Middle frontal gyrus (tissue), 1 donor: ENCODE measurements at regions not wholly inside any gene's neighbourhood (a gene's known extent, or its start where the extent isn't known, plus 50 kb on each side); places are given as distances from the start of the nearest gene placed in this dataset.
"Not testable (repeated sequence)": the region's sequence is repeated elsewhere in the genome, so short reads cannot be mapped to it uniquely, and the experiment has no call there.

ENCODE experiments used
- DNase-seq: peaks from one replicate; pipeline ENCODE4 v3.0.0-alpha.2; 2015; ENCODE audit warnings: low spot score; ENCODE audit errors: extremely low spot score

DNA sequence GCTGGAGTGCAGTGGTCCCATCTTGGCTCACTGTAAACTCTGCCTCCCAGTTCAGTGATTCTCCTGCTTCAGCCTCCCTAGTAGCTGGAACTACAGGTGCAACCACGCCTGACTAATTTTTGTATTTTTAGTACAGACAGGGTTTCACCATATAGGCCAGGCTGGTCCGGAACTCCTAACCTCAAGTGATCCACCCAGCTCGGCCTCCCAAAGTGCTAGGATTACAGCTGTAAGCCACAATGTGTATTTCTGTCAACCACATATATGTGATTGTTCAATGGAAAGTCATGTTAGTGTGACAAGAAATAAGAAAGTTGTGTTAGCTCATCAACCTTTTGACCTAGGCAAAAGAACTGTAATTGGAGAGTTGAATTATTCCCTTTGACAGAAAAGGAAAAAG lies 677.1 kb upstream of the CHD1 start:
- DNase-seq, result no peak

DNA sequence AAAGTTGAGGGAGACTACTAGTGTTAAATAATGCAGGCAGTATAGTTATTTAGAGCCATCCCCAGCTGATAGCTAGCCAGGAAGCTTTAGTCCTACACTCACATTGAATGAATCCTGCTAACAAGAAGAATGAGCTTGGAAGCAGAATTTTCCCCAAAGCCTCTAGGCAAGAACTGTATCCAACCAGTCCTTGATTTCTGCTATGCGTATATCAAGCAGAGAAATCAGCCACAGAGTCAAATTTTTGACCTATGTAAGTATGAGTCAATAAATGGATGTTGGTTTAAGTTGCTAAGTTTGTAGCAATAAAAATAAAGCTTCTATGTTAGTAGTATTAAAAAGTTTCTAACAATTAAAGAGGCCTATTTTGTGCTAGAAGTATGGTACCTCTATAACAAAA lies 672.1 kb upstream of the CHD1 start:
- no peak for DNase-seq

DNA sequence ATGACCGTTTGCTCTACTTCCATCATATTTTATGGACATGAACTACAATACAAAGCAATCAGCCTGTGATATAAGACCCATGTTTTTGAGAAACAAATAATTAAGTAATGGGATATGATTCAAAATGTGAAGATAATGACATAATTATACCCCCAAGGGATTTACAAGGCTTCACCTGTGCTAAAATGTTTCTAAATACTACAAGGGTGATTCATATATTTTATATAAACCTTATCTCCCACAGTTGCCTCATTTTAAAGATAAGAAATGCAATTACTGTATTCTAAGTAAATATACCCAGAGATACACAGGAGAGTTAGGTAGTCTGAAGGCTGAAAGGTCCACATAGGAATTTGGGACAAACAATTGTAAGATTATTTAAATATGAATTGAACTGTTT lies 662.0 kb upstream of the CHD1 start:
- DNase-seq, result no peak

DNA sequence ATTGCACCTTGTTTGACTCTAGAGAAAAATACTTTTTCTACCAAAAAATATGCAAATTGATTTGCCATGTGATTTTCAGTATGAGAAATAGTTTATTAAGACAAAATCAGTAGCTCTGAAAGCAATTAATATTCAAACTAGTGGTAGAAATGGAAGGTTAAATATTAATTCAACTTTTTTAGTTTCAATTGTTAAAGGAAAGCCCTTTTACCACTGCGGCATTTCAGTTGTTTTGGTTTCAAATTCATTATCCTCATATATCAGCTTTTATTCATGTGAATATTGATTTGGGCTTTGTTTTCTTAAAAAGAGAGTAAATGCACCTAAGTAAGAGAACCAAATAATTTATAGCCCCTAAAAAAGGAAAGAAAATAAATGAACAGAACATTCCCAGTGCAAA lies 660.6 kb upstream of the CHD1 start:
- DNase-seq, result no peak

DNA sequence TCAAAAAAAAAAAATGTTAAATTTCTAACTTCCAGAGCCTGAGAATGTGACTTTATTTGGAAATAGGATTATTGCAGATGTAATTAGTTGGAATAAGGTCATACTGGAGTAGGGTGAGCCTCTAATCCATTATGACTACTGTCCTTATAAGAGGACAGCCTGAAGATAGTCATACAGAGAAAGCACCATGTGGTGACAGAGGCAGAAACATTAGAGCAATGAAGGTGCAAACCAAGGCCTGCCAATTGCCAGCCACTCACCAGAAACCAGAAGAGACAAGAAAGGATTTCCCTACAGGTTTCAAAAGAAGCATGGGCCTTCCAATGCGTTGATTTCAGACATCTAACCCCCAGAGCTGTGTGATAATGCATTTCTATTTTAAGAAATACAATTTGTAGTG lies 659.2 kb upstream of the CHD1 start:
- DNase-seq, result no peak

DNA sequence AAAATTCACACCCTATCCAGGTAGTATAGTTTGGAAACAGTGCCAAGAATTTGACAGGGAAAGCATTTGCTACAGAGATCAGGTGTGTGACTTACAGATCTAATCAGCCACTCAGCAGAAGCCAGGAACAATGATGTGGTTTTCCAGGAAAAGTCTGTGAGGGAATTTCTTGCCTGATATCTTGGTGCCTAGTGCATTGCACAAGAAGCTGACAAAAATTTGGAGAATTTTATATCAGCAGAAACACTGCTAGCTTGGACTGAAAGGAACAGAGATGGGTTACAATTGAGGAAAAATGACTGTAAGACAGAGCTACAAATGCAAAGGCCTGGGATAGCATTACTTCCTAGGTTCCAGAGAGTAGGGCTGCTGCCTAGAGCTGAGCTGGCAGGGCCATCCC lies 658.1 kb upstream of the CHD1 start:
- DNase-seq, result no peak

DNA sequence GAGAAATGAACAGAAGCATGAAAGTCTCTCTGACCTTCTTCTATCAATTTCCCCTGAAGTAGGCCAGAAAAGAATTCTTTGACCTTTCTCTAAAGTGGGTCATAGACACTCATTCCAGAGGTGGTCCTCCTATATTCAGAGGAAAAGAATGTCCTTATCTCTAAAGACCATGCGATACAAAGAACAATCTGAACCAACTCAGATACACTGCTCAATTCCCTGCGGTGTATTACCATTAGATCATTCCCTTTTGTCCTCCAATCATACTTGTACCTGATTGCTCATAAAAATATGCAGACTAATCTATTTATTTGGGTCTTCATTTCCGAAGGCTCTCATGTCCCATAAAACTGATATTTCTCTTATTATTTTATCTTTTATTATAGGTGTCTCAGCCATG lies 652.4 kb upstream of the CHD1 start:
- DNase-seq, result not testable (repeated sequence)

DNA sequence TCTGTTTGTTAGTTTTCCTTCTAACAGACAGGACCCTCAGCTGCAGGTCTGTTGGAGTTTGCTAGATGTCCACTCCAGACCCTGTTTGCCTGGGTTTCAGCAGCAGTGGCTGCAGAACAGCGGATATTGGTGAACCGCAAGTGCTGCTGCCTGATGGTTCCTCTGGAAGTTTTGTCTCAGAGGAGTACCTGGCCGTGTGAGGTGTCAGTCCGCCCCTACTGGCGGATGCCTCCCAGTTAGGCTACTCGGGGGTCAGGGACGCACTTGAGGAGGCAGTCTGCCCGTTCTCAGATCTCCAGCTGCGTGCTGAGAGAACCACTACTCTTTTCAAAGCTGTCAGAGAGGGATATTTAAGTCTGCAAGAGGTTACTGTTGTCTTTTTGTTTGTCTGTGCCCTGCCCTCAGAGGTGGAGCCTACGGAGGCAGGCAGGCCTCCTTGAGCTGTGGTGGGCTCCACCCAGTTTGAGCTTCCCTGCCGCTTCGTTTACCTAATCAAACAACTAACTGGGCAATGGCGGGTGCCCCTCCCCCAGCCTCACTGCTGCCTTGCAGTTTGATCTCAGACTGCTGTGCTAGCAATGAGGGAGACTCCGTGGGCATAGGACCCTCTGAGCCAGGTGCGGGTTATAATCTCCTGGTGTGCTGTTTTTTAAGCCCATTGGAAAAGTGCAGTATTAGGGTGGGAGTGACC lies 634.3 kb upstream of the CHD1 start:
- not testable (repeated sequence) for DNase-seq

DNA sequence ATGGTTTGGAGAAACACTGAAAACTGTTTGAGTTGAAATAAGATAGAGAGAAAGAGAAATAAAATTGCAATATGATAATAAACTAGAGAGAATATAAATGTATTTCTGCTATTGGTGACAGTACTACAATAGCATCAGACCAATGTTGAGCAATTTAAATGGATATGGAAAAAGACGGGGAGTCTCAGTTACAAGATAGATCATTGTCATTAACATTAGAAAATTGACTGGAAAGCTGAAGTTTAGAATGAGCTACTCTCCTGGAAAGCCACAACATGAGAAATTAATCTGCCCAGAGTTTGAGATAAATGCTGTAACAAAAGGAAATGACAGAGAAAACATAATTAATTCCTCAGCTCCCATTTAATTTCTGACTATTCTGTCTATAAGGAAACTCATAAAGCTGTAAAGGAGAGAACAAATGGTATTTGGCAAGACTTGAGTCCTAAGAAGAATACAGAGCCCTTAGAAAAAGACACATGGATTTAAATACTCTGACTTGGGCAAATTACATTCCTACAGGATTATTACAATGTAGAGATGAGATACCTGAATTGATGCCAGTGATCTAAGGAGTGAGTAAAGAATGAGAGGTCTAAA lies 624.5 kb upstream of the CHD1 start:
- DNase-seq, result no peak

DNA sequence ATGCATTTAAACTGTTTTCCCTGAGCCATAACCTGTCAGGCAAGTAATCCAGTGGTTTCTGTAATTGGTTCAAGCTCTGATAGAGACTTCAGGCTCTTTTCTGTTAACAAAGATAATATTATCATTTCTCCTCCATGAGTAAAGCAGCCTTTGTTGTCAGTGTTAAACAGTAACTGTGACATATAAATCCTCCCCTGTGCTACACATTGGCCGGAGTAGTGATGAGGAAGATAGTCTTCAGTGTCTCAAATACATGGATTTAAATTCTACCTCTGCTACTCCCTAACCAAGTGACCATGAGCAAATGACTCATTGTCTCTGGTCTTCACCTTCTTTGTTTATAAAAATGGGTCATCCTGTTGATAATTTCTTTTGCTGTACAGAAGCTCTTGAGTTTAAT lies 615.5 kb upstream of the CHD1 start:
- no peak for DNase-seq

DNA sequence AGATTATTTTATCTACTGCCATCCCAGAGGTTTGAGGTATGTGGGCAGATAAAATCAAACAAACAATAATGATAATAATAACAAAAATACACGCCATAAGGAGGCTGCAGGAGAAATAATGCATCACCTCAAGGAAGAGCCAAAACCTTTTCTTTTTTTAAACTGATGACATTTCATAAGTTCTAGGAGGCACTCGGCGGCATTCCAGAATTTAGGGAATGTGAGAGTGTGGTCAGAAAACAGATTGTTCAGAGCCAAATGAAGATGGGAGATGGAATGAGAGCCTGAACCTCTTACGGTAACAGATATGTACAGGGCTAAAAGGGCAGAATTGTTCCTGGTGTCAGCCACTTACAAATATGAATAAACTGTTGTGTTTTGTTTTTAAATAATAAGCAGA lies 615.0 kb upstream of the CHD1 start:
- DNase-seq, result no peak

DNA sequence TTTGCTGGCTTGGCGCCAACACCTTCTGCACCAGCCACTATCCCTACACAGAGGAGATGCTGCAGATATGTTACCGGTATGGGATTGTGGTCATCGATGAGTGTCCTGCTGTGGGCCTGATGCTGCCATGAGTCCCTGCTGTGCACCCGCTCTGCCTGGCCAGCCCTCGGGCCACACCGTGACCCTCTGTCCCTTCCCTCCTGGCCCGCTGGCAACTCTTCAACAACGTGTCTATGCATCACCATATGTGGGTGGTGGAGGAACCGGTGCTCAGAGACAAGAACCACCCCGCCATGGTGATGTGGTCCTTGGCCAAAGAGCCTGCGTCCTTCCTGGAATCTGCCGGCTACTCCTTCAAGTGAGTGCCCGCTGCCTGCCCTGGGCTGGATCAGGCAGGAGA lies 605.4 kb upstream of the CHD1 start:
- not testable (repeated sequence) for DNase-seq

DNA sequence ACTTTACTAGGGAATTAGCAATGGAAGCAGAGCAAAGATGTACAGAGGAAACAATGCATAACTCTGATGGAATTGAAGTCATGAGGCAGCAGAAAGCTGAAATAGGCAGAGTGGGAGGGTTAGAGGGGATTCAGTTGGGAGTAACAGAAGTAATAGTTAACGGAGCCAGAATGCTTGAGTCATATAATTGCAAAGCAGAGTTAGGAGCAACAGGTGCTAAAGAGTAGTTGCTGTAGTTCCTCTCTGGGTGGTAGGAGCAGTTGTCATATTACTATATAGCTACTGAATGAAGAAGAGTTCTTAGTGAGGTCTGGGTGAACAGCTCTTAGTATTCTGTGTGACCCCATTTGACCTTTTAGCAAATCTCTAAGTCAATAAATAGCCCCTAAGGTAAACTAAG lies 592.9 kb upstream of the CHD1 start:
- not testable (repeated sequence) for DNase-seq

DNA sequence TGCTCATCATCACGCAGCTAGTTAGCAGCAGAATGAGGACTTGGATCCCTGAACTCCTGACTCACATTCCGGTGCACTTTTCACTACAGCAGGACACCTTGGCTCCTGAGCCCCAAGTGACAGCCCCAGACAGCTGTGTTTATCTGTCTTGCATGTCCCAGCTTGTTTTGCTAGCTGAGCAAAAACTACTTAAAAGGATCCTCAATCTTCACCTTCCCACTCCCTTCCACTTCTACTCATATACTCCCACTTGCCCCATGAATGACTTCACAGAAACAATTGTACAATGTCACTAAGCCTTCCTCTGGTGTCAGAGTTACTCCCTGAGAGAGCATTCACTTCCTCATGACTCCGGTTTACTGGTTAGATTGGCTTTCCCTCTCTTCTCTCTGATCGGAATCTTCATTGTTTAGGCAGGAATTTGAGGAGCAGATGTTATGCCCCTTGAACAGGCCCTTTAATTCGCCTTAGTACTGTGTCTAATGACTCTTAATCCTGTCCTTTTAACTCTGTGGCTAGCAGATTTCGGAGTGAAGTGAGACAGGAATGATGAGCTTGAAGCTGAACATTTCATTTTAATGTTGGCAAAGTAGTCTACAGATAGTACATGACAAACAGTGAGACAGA lies 587.2 kb upstream of the CHD1 start:
- DNase-seq, result not testable (repeated sequence)

DNA sequence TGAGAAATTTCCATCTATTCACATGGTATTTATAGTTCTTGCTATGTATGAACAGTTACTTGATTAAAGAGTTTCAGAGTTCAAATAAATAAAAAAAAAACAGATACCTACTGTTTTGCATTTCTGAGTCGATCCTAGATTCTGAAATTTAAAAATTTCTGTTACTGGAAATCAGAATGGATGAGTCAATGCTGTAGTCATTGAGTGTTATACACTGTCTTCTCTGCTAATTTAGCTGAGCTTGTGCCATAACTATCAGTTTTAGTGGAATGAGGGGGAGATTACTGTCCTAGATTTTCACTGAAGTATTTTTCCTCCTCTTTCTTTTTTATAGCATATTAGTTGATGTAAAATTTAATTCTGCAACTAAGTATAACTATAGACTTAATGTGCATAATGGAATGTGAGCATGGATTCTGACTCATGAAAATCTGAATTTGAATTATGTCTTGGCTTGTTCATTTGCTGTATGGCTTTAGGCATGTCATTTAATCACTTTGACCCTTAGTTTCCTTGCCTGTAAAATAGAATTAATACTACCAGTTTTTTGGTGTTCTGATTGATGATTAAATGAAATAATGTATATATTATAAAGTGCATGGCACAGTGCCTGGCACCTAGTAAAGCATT lies 581.5 kb upstream of the CHD1 start:
- DNase-seq, result not testable (repeated sequence)

DNA sequence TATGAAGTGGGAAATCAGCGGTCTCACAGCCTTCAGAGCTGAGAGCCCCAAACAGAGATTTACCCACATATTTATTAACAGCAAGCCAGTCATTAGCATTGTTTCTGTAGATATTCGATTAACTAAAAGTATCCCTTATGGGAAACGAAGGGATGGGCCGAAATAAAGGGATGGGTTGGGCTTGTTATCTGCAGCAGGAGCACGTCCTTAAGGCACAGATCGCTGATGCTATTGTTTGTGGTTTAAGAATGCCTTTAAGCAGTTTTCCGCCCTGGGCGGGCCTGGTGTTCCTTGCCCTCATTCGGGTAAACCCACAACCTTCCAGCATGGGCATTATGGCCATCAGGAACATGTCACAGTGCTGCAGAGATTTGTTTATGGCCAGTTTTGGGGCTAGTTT lies 580.3 kb upstream of the CHD1 start:
- not testable (repeated sequence) for DNase-seq

DNA sequence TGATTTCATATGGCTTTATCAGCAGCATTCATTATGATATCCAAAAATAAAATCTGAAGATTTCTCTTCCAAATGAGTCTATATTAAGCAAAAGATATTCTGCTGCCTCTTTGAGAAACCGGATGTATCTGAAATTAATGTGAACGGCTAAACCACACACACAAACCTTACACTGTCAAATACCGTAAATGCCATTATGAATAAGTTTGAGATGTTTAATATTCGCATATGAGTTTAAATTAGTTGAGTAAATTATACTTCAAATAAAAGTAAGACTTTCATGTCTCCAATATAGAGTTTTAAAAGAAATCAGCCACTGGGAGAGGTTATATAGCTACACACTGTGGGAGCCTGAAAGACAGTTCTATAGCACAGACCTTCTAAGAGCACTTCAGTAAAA lies 566.6 kb upstream of the CHD1 start:
- not testable (repeated sequence) for DNase-seq

DNA sequence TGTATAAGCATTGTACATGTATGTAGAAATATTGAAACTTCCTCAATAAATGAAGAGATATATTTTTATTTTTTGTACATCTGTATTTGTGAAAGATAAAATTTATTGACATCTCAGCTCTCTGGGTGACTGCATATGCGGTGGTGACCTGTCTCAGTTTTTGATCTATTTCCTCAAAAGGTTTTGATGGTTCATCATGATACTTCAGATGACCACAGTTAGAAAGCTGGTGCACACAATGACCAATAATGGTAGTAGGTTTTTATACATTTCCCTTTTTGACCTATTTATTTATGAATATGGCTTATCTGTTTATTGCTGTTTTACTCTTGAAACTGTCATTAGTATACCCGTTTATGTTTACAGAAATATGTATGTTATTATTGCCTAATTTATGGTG lies 549.6 kb upstream of the CHD1 start:
- DNase-seq, result not testable (repeated sequence)

DNA sequence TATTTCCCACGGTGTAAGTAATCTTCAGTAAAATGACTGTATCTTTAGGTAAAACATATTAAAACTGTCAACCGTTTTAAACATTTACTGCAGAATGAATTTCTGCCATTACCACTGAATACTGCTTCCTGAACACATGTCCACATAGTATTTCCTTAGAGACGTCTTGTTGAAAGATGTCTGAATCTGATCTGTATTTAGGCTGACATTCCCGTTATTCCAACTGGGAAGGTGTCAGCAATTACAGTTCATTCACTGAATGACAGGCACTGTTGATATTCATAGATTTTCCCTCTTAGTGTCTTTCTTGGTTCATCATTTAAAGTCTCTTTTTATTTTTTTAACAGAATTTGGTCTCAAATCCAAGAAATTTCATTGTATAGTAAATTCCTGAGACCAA lies 544.5 kb upstream of the CHD1 start:
- not testable (repeated sequence) for DNase-seq

DNA sequence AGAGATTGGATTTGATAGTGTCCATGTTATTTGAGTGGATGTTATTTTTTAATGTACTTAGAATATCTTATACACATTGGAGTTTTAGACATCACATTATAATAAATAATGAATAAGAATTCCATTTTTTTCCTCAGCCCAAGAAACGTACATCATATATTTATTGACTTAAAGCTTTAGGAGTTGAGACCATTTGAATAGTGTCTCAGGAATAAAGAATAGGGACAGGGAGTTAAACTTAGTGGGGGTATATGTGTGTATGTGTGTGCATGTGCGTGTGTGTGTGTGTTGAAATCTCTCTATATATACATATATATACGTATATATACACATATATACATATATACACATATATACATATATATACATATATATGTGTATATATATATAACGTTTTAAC lies 542.9 kb upstream of the CHD1 start:
- not testable (repeated sequence) for DNase-seq

DNA sequence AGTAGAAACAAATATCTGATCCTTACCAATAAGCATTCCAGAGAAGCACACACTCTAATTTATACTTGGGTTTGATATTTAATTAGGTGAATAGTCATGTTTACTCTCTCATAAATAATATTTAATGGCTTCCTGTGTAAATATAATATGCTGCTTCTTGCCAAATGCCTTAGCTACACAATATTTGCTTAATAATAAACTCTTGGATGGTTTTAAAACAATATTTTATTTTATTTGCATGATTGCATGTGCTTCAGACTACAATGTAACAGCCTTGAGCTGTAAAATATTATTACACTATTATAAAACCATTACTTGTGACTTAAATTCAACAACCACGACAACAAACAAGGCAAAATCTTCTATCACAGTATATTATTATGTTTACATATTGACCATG lies 542.4 kb upstream of the CHD1 start:
- not testable (repeated sequence) for DNase-seq

DNA sequence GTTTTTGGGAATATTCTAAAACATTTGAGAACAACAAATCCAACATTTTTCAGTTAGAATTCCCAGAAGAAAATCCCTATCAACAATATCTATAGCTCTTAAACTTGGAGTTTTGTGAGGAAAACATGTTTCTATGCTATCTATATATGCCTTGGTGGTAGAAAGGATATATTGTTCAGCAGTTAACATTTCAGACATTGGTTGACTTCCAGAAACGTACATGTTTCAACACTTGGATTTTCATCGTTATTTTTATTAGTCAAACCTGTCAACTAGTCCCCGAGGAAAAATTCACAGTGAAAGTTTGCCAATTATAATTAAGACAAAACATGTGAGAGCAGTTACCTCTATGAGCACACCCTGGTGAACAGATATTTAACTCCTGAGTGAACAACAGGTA lies 541.8 kb upstream of the CHD1 start:
- DNase-seq, result not testable (repeated sequence)
